GM19395 (cell line): ENCODE measurements at regions not wholly inside any gene's neighbourhood (a gene's known extent, or its start where the extent isn't known, plus 50 kb on each side); places are given as distances from the start of the nearest gene placed in this dataset.

Source experiments
- ATAC-seq: cut with Tn5 transposase; IDR thresholded peaks from one replicate; pipeline ENCODE4 v1.9.1; 2021; ENCODE audit warnings: mild to moderate bottlenecking, moderate library complexity; ENCODE audit not compliant: unreplicated experiment

DNA sequence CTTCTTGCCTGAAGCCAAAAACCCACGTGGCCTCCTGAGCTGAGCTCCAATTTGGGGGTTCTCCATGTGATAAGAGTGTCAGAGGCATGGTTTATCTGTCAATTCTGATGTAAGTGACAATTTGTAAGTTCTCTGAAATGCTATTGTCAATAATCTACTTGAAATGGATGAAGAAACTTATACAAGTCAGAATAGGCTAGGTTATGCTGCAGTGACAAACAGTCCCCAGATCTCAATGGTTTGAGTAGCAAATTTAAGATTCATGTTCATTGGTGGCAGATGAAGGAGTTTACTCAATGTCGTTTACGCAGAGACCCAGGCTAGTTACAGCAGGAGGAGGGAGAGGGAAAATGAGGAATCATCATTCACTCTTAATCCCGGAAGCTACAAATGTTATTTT, 352.4 kb downstream of the KIF16B start:
- no peak for ATAC-seq

- ATAC-seq, result no peak
Observed at GRCh38 chr20:16219182-16219581, 354.1 kb downstream of the KIF16B start.

DNA sequence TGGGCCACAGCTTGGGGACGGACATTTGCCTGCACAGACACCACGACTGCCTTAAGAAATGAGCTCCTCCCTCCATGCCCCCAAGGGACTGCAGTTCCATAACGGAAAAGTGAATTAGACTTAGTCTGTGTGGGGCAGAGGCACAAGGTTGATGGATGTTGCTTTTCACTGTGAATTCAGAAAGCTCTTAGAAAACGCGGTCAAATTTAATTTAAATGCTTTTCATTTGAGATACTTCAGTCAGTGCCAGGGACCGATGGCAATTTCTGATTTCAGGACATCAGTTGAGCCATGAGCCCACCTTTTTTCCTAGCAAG, 356.4 kb downstream of the KIF16B start:
- ATAC-seq, result no peak

DNA sequence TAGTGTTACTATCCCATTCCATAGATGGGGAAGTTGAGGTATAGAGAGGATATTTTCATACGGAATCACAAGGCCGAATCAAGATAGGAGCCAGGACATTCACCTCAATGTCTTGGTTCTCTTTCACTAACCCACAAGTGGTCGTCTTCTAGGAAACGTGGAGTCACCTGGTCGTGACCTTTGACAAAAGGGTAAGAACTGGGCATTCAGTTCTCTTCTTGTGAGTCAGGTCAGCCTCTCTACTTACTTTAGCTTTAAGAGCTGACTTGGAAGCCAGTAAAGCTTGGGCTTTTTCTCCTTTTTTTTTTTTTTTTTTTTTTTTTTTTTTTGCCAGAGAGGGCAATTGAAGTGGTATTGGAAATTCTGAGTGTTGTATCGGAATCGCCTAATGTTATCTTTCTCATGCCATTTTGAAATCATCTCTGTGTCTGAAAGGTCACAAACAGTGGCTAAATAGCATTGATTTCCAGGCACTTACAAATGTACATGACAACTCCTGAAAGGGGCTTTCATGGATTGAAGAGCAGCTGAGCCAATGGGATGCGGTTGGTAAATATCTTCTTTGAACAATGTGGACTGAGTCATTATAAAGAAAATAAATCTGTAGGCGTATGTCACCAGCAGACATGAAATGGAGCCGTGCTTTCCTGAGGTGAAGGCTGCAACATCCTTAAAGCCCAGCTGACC, 356.9 kb downstream of the KIF16B start:
- no peak for ATAC-seq

GRCh38 chr20:16215041-16215440, 358.2 kb downstream of the KIF16B start:
- ATAC-seq, result no peak

DNA sequence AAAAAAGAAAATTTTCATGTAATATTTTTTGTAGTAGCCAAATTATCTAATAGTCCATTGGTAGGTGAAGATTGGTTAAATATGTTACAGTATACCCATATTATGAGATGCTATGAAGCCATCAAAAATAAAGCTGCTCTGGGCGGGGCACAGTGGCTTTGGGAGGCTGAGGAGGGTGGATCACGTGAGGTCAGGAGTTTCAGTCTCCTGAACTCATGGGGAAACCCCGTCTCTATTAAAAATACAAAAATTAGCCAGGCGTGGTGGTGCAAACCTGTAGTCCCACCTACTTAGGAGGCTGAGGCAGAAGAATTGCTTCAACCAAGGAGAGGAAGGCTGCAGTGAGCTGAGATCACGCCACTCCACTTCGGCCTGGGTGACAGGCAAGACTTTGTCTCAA, 360.5 kb downstream of the KIF16B start:
- ATAC-seq, result no peak

- no peak for ATAC-seq
Observed at GRCh38 chr20:16209951-16210361, 363.3 kb downstream of the KIF16B start.

DNA sequence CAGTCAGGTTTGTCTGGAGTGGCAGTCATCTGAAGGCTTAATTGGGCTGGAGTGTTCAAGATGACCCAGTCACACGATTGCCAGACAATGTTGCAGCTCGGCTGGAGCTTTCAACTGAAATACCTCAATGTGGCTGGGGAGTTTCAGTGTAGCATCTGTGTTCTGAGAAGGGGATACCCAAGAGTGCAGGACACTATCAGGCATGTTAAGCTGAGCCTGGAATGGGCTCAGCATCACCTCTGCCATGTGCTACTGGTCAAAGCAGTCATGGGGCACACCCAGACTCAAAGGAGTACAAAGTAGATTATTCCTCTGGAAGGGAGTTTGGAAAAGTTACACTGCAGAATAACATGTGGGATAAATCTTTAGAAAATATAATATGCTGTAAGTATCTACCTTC, 363.9 kb downstream of the KIF16B start:
- no peak for ATAC-seq

- ATAC-seq, result no peak
Observed at GRCh38 chr20:16208443-16208842, 364.8 kb downstream of the KIF16B start.

GRCh38 chr20:16206817-16207216, 366.4 kb downstream of the KIF16B start:
- ATAC-seq, result no peak

GRCh38 chr20:16205507-16205906, 367.7 kb downstream of the KIF16B start:
- ATAC-seq, result no peak

DNA sequence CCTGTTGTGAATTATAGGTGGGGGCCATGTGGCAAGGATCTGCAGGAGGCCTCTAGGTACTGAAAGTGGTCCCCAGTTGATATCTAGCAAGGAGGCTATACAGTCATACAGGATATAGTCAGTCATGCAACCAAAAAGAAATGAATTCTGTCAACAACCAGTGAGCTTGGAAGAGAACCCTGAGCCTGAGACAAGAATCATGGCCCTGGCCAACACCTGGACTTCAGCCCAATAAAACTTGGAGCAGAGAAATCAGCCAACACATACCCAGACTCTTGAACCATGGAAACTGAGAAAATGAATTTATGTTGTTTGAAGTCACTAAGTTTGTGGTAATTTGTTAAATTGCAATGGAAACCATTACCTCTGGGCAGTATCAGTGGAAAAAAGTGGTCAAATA, 370.2 kb downstream of the KIF16B start:
- ATAC-seq, result no peak

DNA sequence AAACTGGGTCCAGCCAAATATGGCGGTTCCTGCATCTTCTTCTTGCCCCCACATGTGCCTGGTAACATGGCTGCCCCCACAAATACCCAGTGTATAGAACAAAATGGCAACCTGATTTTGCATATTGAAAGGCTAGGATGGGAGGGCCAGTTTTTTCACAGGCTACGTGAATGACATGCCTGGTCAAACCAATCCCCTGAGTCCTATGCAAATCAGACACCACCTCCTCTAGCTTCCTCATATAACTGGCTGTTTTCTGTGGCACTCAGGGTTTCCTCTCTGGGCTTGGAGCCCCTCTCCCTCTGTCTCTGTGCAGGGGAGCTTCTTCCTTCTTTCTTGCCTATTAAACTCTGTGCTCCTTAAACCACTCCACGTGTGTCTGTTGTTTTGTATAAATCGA, 372.1 kb downstream of the KIF16B start:
- ATAC-seq, result no peak

DNA sequence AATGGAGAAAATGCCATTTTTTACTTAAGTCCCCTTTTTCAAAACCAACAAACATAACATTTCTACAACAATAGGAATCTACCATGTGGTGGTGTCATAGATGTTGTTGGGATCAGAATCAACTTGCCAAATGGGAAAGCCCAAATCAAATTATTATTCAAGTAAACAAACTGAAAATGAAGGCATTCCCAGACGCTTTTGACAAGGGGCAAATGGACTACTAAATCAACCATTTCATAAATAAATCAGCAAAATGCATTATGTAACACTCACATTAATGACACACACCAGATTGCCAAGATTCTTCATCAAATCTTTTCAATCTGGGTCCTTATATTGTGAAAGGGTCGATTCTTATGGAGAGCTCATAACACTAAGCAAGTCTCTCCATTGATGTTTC, 375.6 kb downstream of the KIF16B start:
- no peak for ATAC-seq

DNA sequence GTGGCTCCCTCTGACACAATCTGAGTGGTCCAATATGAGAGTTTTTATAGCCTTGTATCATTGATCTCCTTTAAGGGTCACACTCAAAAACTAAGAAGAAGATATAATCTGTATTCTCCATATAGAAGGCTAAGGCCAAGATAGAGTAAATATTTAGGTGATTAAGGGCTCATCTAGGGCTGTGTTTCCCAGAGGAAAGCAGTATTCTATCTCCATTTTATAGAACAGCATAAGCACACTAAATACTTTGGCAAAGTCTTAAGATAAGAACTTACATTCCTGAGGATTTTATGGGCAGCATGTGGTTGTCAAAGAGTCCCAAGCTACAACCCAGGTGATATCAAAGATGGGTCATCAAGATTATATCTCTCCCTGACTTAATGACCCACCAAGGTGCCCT, 377.6 kb downstream of the KIF16B start:
- no peak for ATAC-seq

- no peak for ATAC-seq
Observed at GRCh38 chr20:16194617-16195360, 378.5 kb downstream of the KIF16B start.

DNA sequence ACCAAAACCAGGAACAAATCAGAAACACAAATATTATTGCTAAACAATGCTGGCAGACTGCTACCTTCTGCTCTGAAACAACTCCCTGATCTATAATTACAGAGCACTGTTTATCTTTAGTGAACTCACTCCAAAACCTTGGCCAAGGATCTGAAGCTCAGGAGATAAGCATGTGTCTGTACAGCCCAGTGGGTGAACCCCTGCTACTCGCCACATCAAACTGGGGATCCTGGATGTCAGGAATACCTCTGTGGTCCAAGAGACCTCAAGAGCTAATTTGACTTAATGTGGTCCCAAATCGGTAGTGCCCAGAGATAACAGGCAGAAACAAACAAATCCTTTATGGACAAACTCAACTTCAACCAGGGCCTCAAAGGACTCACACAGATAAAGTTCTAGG, 381.8 kb downstream of the KIF16B start:
- ATAC-seq, result no peak

DNA sequence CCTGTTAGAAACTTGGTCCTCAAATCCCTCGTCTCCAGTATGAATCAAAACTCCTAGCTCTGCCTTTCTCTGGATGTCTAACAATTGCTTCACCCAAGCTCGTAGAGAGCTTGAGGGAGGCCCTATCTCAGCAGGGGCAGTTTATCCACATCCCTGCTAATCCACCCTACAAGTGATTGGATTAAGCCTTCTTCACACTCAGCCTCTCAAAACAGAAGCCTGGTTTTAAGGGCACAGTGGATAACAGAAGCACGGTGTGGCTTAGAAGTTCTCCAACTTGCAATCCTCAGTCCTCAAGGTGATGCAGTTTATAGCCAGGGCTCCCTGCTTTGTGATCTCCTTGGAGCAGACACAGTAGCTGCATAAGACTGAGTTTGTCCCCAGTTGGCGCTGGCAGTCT, 383.9 kb downstream of the KIF16B start:
- no peak for ATAC-seq

DNA sequence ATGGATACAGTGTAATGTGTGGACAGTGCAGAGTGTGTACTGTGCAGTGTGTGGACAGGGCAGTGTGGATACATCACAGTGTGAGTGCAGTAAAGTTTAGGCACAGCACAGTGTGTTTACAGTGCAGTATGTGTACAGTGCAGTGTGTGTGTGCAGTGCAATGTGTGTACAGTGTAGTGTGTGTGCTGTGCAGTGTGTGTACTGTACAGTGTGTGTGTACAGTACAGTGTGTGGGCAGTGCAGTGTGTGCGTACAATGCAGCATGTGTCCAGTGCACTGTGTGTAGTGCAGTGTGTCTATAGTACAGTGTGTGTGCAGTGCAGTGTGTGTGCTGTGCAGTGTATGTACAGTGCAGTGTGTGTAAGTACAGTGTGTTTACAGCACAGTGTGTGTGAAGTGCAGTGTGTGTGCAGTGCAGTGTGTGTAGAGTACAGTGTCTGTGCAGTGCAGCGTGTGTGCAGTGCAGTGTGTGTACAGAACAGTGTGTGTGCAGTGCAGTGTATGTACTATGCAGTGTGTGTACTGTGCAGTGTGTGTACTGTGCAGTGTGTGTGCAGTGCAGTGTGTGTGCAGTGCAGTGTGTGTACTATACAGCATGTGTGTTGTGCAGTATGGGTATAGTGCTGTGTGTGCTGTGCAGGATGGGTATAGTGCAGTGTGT, 385.2 kb downstream of the KIF16B start:
- no peak for ATAC-seq

- no peak for ATAC-seq
Observed at GRCh38 chr20:16179919-16180318, 393.3 kb downstream of the KIF16B start.

DNA sequence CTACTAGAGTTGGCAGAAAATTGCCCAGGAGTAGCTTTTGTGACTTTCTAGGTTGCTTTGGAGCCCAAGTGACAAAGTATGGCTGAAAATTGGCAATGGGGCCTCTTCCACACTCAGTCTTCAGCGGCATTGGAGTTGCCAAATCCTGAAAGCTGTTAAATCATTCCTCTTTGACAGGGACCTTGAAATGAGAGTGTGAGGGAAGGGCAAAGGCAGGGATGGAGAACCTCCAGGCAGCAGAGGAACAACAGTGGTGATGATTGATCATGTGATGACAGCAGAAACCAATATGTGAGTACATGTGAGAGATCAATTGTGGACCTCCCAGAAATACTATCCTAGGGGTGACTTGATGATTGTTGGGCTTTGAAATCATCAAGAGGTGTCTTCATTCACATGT, 393.9 kb downstream of the KIF16B start:
- ATAC-seq, result no peak

GRCh38 chr20:16178546-16179135, 394.6 kb downstream of the KIF16B start:
- ATAC-seq, result no peak
